Esophagus squamous epithelium (tissue), 4 donors: ENCODE measurements at regions not wholly inside any gene's neighbourhood (a gene's known extent, or its start where the extent isn't known, plus 50 kb on each side); places are given as distances from the start of the nearest gene placed in this dataset.

Source experiments
- POLR2A ChIP-seq, 4 donors: fragments of 450-650 bp; IDR thresholded peaks; one replicate each; pipeline ENCODE4 v1.6.1; 2017; ENCODE audit warnings: antibody characterized with exemption in 4 of 4, mild to moderate bottlenecking in 4 of 4, moderate library complexity in 3 of 4
- TF ChIP-seq, protein P1 (sequence below), 6 experiments: fragments of 450-650 bp in 4 of 6; fragments of 200-600 bp in 2 of 6; sonication (generic) in 2 of 6; IDR thresholded peaks; one replicate each; pipeline ENCODE4 v1.5.1; 2016 to 2019; ENCODE audit warnings: antibody characterized with exemption in 6 of 6, mild to moderate bottlenecking in 4 of 6, moderate library complexity in 4 of 6

DNA sequence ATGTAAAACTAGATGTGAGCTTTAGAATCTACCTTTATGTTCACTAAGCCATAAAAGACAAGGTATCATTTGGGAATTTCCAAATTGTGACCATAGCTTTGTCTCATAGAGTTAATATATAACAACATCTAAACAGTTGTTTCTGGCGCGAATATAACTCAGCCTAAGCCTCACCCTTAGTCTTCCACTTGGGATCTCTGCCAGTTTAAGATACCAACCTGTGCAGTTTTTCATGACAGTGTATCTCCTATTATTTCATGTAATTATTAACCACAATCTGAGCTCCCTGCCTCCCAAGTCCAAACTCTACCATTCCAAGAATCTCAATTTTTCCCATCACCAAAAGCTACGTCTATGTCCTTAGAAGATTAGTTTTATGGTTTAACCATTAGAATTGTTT is 572.5 kb upstream of the ISX start:
- TF ChIP-seq, protein P1, sequence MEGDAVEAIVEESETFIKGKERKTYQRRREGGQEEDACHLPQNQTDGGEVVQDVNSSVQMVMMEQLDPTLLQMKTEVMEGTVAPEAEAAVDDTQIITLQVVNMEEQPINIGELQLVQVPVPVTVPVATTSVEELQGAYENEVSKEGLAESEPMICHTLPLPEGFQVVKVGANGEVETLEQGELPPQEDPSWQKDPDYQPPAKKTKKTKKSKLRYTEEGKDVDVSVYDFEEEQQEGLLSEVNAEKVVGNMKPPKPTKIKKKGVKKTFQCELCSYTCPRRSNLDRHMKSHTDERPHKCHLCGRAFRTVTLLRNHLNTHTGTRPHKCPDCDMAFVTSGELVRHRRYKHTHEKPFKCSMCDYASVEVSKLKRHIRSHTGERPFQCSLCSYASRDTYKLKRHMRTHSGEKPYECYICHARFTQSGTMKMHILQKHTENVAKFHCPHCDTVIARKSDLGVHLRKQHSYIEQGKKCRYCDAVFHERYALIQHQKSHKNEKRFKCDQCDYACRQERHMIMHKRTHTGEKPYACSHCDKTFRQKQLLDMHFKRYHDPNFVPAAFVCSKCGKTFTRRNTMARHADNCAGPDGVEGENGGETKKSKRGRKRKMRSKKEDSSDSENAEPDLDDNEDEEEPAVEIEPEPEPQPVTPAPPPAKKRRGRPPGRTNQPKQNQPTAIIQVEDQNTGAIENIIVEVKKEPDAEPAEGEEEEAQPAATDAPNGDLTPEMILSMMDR (IDR thresholded peaks at IDR 0.05): no peak
- no peak for TF ChIP-seq POLR2A (IDR thresholded peaks at IDR 0.05)
